ENCODE measurements at regions not wholly inside any gene's neighbourhood (a gene's known extent, or its start where the extent isn't known, plus 50 kb on each side); places are given as distances from the start of the nearest gene placed in this dataset.

DNA sequence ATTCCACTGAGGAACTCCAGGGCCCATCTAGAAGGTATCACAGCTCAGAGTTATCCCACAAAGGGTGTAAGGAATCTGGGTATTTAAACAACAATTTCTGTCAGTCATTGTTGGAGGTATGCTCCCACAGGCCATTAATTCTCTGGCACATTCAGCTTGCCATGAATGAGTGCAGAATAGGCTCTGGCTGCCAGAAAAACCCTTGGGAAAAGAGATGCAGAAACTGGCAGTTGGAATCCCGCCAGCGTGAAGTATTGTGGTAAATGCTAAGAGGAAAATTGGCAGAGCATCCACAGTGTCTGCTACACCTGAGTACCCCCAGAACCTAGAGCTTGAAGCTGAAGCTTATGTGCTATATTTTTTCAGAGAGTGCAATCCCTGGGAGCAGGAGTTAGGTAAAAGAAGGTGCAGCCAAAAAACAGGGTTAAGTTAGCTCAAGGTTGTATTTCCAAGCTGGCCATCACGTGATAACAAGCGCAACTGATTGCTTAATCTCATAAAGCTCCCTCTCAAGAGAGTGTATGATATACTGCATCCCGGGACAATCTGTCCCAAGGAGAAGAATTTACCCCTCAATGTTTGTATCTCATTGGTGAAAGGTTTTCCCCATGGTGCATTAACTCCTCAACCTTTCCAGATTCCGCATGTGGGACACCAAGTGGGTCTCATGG, 94.2 kb upstream of the ACP3 start:
- TF ChIP-seq TAF1 (IDR thresholded peaks at IDR 0.05; ENCODE audit: borderline replicate concordance, low read depth, low read length) (no peak), POLR2A (IDR thresholded peaks at IDR 0.05; ENCODE audit: low read depth, low read length) (no peak), POLR2AphosphoS5 (IDR thresholded peaks at IDR 0.05; ENCODE audit: low read depth, low read length) (no peak)
- no peak for DNase-seq (ENCODE audit: insufficient read length)
- FAIRE-seq: no peak

DNA sequence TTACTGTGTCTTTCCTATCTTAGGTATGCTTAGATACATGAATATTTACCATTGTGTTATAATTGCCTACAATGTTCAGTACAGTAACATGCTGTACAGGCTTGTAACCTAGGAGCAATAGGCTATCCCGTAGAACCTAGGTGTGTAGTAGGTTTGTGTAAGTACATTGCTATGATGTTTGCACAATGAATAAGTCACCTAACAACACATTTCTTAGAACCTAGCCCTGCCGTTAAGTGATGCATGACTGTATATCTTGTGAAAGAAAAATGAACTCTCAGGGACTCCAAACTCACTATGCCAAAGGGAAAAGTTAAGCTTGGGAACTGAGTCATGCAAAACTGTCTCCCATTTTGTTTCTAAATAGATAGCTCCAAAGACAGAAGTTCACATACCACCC, 91.5 kb upstream of the ACP3 start:
- no peak for DNase-seq (ENCODE audit: insufficient read length)
- TF ChIP-seq POLR2AphosphoS5 (IDR thresholded peaks at IDR 0.05; ENCODE audit: low read depth, low read length): no peak
- TF ChIP-seq POLR2A (IDR thresholded peaks at IDR 0.05; ENCODE audit: low read depth, low read length): no peak
- no peak for TF ChIP-seq TAF1 (IDR thresholded peaks at IDR 0.05; ENCODE audit: borderline replicate concordance, low read depth, low read length)
- FAIRE-seq: no peak

DNA sequence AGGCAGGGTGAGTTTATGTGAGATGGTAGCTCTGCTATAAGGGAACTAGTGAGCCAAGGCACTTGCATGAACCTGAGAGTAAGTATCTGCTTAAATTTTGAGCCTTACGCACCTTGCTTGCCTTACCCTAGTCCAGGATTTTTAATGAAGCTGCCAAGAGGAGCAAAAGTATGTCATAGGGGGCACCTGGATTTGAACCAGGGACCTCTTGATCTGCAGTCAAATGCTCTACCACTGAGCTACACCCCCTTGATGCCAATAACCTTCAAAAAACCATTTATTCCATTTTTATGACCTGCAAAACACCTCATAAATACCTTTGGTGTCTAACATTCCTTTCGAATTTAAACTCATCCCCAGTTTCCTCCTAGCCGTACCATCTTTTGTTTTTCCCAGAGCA, 88.3 kb upstream of the ACP3 start:
- DNase-seq (ENCODE audit: insufficient read length) (no peak), FAIRE-seq (no peak)
- no peak for TF ChIP-seq TAF1 (IDR thresholded peaks at IDR 0.05; ENCODE audit: borderline replicate concordance, low read depth, low read length)
- no peak for TF ChIP-seq POLR2AphosphoS5 (IDR thresholded peaks at IDR 0.05; ENCODE audit: low read depth, low read length)
- no peak for TF ChIP-seq POLR2A (IDR thresholded peaks at IDR 0.05; ENCODE audit: low read depth, low read length)

DNA sequence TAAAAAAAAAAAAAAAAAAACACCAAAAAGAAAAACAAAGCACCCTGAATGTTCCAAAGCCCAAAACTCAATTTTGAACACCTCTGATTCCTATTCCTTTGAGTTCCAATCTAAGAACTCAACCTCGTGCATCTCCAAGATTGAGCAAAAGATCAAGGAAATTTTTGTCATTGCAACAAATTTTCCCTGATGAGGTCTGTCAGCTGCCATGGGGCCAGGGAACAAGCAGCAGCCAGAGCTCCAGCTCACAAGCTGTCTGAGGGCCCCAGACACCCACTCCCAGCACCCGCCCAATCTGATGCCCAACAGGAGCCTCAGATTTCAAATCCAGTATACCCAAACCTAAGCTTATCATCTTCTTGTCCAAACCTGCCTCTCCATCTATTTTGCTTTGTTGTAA, 87.6 kb upstream of the ACP3 start:
- no peak for TF ChIP-seq POLR2AphosphoS5 (IDR thresholded peaks at IDR 0.05; ENCODE audit: low read depth, low read length)
- no peak for TF ChIP-seq TAF1 (IDR thresholded peaks at IDR 0.05; ENCODE audit: borderline replicate concordance, low read depth, low read length)
- no peak for TF ChIP-seq POLR2A (IDR thresholded peaks at IDR 0.05; ENCODE audit: low read depth, low read length)
- FAIRE-seq: no peak
- no peak for DNase-seq (ENCODE audit: insufficient read length)

DNA sequence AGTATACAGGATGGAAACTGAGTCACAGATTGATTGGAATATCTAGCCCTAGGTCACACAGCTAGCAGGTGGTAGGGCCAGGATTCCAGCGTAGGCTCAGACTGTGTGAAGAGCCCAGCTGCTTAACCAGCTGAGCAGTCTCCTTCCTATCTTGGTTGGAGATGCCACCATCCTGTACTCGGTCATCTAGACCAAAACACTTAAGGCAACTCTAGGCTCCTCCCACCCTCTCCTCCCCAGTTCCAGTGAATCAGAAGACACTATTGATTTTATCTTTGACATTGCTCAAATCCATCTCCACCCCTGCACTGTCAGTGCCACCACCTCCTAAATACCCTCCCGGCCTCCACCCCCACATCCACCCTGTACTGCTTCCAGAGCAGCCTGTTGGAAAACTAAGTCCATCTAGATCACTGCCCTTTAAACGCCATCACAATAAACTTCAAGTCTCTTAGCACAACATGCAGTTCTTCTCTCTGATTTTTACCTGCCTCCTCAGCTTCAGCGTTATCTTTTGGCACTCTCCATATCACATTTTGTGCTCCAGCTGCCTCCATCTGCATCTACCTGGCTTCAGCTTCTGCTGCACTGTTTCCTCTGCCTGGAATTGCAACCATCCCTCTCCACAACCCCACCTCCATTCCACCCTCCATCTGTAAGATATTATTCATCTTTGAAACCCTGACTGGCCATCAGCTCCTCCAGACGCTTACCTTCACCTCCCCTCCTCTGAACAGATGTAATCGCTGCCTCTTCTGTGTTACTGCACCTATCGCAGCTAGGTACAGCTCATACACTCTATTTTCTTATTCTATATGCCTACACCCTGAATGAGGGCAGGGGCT, 86.8 kb upstream of the ACP3 start:
- FAIRE-seq: no peak
- TF ChIP-seq TAF1 (IDR thresholded peaks at IDR 0.05; ENCODE audit: borderline replicate concordance, low read depth, low read length) (no peak), POLR2A (IDR thresholded peaks at IDR 0.05; ENCODE audit: low read depth, low read length) (no peak), POLR2AphosphoS5 (IDR thresholded peaks at IDR 0.05; ENCODE audit: low read depth, low read length) (no peak)
- DNase-seq (ENCODE audit: insufficient read length): no peak

DNA sequence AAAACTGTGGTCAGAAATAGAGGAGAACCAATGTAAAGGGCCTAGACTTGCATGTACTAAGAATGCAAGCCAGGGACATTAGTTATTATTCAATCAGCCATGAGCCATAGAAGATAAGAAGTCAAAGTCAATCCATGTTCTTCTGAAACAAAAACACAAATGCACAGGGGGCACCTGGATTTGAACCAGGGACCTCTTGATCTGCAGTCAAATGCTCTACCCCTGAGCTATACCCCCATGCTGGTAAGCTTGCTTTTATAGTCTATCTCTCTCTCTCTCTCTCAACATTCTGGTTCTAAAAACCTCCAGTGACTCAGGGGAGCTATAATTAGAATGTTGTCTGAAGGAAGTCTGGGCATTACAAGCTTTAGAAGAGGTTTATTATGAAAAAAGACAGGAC, 85.6 kb upstream of the ACP3 start:
- DNase-seq (ENCODE audit: insufficient read length) (no peak), FAIRE-seq (no peak)
- TF ChIP-seq TAF1 (IDR thresholded peaks at IDR 0.05; ENCODE audit: borderline replicate concordance, low read depth, low read length) (no peak), POLR2A (IDR thresholded peaks at IDR 0.05; ENCODE audit: low read depth, low read length) (no peak), POLR2AphosphoS5 (IDR thresholded peaks at IDR 0.05; ENCODE audit: low read depth, low read length) (no peak)

DNA sequence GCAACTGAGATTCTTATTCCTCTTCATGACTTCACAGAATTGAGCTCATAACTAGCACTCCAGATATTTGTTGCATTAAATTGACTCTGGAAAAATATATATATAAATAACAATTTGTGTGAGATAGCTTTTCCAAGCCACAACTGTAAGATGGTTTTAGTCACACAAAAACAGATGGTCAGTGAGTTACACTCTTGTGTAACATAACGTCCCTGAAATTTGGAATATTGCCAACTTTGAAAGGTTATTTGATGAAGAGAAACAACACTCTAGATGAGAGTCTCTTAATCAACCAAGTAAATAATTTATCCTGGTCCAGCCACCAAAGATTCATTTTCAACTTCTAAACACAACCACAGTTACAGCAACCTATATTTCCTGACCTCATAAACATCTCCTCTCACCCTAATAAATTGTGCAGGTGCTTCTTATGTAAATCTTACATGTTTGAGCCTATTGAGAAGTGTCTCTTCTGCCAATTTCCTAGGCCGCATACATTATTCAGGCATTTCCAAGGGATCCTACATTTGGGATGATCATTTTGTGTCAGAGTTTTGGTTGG, 84.9 kb upstream of the ACP3 start:
- no peak for FAIRE-seq
- DNase-seq (ENCODE audit: insufficient read length): no peak
- TF ChIP-seq POLR2A (IDR thresholded peaks at IDR 0.05; ENCODE audit: low read depth, low read length) (no peak), POLR2AphosphoS5 (IDR thresholded peaks at IDR 0.05; ENCODE audit: low read depth, low read length) (no peak), TAF1 (IDR thresholded peaks at IDR 0.05; ENCODE audit: borderline replicate concordance, low read depth, low read length) (no peak)

DNA sequence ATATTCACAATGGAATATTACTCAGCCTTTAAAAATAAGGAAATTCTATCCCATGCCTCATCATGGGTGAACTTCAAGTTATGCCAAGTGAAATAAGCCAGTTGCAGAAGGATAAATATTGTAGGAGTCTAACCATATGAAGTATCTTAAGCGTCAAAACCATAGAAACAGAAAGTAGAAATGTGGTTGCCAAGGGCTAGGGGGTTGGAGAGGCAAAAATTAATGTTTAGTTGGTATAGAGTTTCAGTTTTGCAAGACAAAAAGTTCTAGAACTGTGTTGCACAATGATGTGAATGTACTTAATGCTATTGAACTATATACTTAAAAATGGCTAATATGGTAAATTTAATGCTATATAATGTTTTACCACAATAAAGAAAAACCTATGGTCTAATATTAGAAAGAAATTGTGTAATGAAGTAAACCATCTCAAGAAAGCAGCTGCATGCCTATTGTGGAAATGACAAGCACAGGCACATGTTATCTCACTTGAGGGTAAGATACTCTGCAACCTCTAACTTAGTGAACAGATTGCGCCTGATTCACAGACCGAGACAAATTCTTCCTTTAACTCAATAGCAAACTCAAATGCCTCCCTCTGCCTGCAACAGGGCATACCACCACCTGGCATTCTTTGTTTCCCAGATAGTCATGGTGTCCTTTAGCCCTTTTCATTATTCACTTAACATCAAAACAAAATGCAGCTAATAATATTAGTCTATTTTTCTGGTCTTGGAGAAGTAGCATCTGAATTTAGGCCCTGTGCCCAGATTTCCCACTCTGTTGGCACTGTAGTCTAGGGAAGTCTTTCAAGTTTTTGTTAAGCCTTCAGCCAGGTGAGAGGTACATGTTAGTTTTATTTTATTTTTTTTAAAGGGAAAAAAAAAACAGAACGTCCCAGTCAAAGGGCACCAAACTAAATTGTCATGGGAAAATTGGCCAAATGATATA, 80.2 kb upstream of the ACP3 start:
- FAIRE-seq (no peak), DNase-seq (ENCODE audit: insufficient read length) (no peak)
- TF ChIP-seq POLR2AphosphoS5 (IDR thresholded peaks at IDR 0.05; ENCODE audit: low read depth, low read length): no peak
- no peak for TF ChIP-seq POLR2A (IDR thresholded peaks at IDR 0.05; ENCODE audit: low read depth, low read length)
- TF ChIP-seq TAF1 (IDR thresholded peaks at IDR 0.05; ENCODE audit: borderline replicate concordance, low read depth, low read length): no peak

DNA sequence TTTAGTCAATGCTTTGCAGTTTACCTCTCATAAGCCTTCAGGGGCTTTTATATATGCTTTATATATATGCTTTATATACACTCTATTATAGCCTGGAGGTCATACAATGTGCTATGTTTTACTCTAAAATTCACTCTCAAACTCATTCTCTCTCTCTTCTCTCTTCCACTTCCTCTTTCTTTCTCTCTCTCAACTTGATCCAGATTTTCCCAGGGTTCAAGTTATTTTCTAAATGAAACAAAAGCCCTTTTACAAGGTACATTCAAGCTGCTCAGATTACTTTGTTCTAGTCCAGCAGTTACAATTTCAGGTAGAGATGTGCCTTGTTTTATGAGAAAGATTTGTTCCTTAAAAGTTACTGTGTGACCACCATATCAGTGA, 79.6 kb upstream of the ACP3 start:
- no peak for FAIRE-seq
- no peak for DNase-seq (ENCODE audit: insufficient read length)
- no peak for TF ChIP-seq POLR2A (IDR thresholded peaks at IDR 0.05; ENCODE audit: low read depth, low read length)
- no peak for TF ChIP-seq TAF1 (IDR thresholded peaks at IDR 0.05; ENCODE audit: borderline replicate concordance, low read depth, low read length)
- TF ChIP-seq POLR2AphosphoS5 (IDR thresholded peaks at IDR 0.05; ENCODE audit: low read depth, low read length): no peak

DNA sequence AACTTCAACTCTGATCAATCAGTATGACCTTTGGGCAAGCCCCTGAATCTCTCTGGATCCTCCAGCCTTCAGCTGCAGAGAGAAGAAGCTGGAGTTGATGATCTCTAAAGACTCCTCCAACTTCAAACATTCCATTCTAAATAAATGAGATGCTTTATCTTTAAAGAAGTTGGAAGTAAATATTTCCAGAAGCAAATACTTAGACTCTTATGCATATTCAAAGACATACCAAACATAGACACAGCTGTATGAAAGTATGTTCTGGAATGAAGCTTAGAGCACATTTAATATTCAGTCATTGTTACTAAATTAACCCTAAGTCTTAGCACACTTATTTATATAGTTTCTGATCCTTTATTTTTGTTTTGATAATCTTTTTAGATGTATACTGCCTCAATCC, 77.6 kb upstream of the ACP3 start:
- FAIRE-seq (no peak), DNase-seq (ENCODE audit: insufficient read length) (no peak)
- TF ChIP-seq POLR2A (IDR thresholded peaks at IDR 0.05; ENCODE audit: low read depth, low read length) (no peak), POLR2AphosphoS5 (IDR thresholded peaks at IDR 0.05; ENCODE audit: low read depth, low read length) (no peak), TAF1 (IDR thresholded peaks at IDR 0.05; ENCODE audit: borderline replicate concordance, low read depth, low read length) (no peak)
